GM12878 (cell line): ENCODE measurements at regions not wholly inside any gene's neighbourhood (a gene's known extent, or its start where the extent isn't known, plus 50 kb on each side); places are given as distances from the start of the nearest gene placed in this dataset.

ENCODE experiments used
- ATAC-seq: fragments of 200-7000 bp; cut with Tn5 transposase; 3 replicates; pipeline ENCODE4 v1.9.1; 2020; ENCODE audit warnings: mild to moderate bottlenecking, moderate library complexity
- BruUV-seq: library from RNA; stranded (reverse); fragments of 400-500 nt; replicated peaks from 2 replicates; lab custom pipeline; 2021; lab: Mats Ljungman, UMichigan
- CTCF ChIA-PET: fragments of 300-600 bp; sonication (Branson Sonifier 250); formaldehyde crosslinking; extraction: SDS; loops from one replicate; lab custom pipeline; 2021; ENCODE audit warnings: inconsistent platforms; lab: Yijun Ruan, JAX
- POLR2A ChIA-PET: fragments of 350-600 bp; formaldehyde crosslinking; extraction: SDS; loops from one replicate; lab custom pipeline; 2021; ENCODE audit warnings: inconsistent platforms; lab: Charles Lee
- RAD21 ChIA-PET: fragments of 300-600 bp; sonication (Branson Sonifier 250); formaldehyde crosslinking; loops from one replicate; lab custom pipeline; 2023; ENCODE audit warnings: antibody characterized with exemption; ENCODE audit not compliant: unreplicated experiment; lab: Charles Lee
- SMC1A ChIA-PET: fragments of 300-600 bp; sonication (Branson Sonifier 250); formaldehyde crosslinking; loops from one replicate; lab custom pipeline; 2023; ENCODE audit not compliant: unreplicated experiment, uncharacterized antibody; lab: Charles Lee
- DNase-seq: peaks from one replicate; pipeline ENCODE4 v3.0.0-alpha.2; 2011; ENCODE audit warnings: low read depth, low spot score
- FAIRE-seq: peaks from 3 replicates; lab custom pipeline; 2011; peaks lifted over from hg19 to GRCh38; lab: Jason Lieb, UNC
- H2AFZ ChIP-seq: 2 replicates; pipeline ENCODE4 v1.6.0; 2011; ENCODE audit warnings: low read depth, low read length, control low read depth; ENCODE audit not compliant: control insufficient read depth
- H3K27ac ChIP-seq: 2 replicates; pipeline ENCODE4 v1.5.1; 2011; ENCODE audit warnings: control low read depth; ENCODE audit not compliant: control insufficient read depth, insufficient read depth
- H3K27me3 ChIP-seq, 2 experiments: replicated peaks in 1 of 2; 2 replicates each; pipeline versions ENCODE4 v1.6.0 to v1.6.1; 2011; ENCODE audit warnings: low read length in 1 of 2; ENCODE audit not compliant: control insufficient read depth in 2 of 2, insufficient read depth in 2 of 2
- H3K36me3 ChIP-seq, 2 experiments: 2 replicates each; pipeline ENCODE4 v1.5.1; 2011; ENCODE audit warnings: low read length in 1 of 2; ENCODE audit not compliant: control insufficient read depth in 2 of 2, insufficient read depth in 2 of 2
- H3K4me1 ChIP-seq: 2 replicates; pipeline ENCODE4 v1.6.1; 2011; ENCODE audit warnings: mild to moderate bottlenecking, low read length, moderate library complexity, mixed read lengths; ENCODE audit not compliant: control insufficient read depth, insufficient read depth
- H3K4me2 ChIP-seq: 2 replicates; pipeline ENCODE4 v1.6.0; 2011; ENCODE audit warnings: control low read depth; ENCODE audit not compliant: control insufficient read depth, insufficient read depth
- H3K4me3 ChIP-seq: fragments of 200-600 bp; sonication (generic); 2 replicates; pipeline ENCODE4 v1.5.1; 2016
- H3K79me2 ChIP-seq: 2 replicates; pipeline ENCODE4 v1.6.0; 2011; ENCODE audit warnings: low read length; ENCODE audit not compliant: control insufficient read depth, insufficient read depth
- H3K9ac ChIP-seq: 2 replicates; pipeline ENCODE4 v1.8.0; 2011; ENCODE audit warnings: low read length, control low read depth, mixed read lengths; ENCODE audit not compliant: control insufficient read depth, insufficient read depth
- H3K9me3 ChIP-seq: replicated peaks from 3 replicates; pipeline ENCODE4 v1.5.1; 2011; ENCODE audit warnings: mild to moderate bottlenecking, low read length; ENCODE audit not compliant: control insufficient read depth, insufficient read depth
- H4K20me1 ChIP-seq: 2 replicates; pipeline ENCODE4 v1.6.0; 2011; ENCODE audit not compliant: control insufficient read depth, insufficient read depth
- ATF2 ChIP-seq: IDR thresholded peaks from 2 replicates; pipeline ENCODE4 v1.6.1; 2012; ENCODE audit warnings: low read length, inconsistent platforms
- BHLHE40 ChIP-seq, 2 experiments: fragments of 450-650 bp in 1 of 2; IDR thresholded peaks; 2 replicates each; pipeline ENCODE4 v1.6.1; 2011 to 2017; ENCODE audit warnings: low read depth in 2 of 2, borderline replicate concordance in 1 of 2, improper control_type of control experiment in 1 of 2, low read length in 1 of 2, mild to moderate bottlenecking in 1 of 2
- CBX3 ChIP-seq: fragments of 200-600 bp; sonication (generic); IDR thresholded peaks from 2 replicates; pipeline ENCODE4 v1.6.1; 2016; ENCODE audit warnings: low read depth, borderline replicate concordance
- CBX5 ChIP-seq: sonication (generic); IDR thresholded peaks from 2 replicates; pipeline ENCODE4 v1.6.1; 2016; ENCODE audit warnings: low read depth, moderate library complexity, mild to moderate bottlenecking, inconsistent platforms
- EP300 ChIP-seq, 2 experiments: fragments of 150-350 bp in 1 of 2; IDR thresholded peaks; 2 replicates each; pipeline ENCODE4 v1.6.1; 2011 to 2012; ENCODE audit warnings: low read depth in 2 of 2, low read length in 2 of 2, borderline replicate concordance in 1 of 2, improper control_type of control experiment in 1 of 2, inconsistent platforms in 1 of 2; ENCODE audit not compliant: control insufficient read depth in 1 of 2
- HDAC2 ChIP-seq: fragments of 200-600 bp; sonication (generic); IDR thresholded peaks from 2 replicates; pipeline ENCODE4 v1.6.1; 2017
- IRF3 ChIP-seq: fragments of 450-650 bp; IDR thresholded peaks from 2 replicates; pipeline ENCODE4 v1.6.1; 2014; ENCODE audit warnings: mild to moderate bottlenecking
- IRF4 ChIP-seq: IDR thresholded peaks from 2 replicates; pipeline ENCODE4 v1.6.1; 2011; ENCODE audit warnings: low read depth, low read length
- IRF5 ChIP-seq: fragments of 450-650 bp; IDR thresholded peaks from 2 replicates; pipeline ENCODE4 v1.6.1; 2017; ENCODE audit warnings: borderline replicate concordance
- KDM1A ChIP-seq: fragments of 200-600 bp; sonication (generic); IDR thresholded peaks from 2 replicates; pipeline ENCODE4 v1.6.1; 2016; ENCODE audit warnings: borderline replicate concordance
- PAX5 ChIP-seq: IDR thresholded peaks from 2 replicates; pipeline ENCODE4 v1.6.1; 2011; ENCODE audit warnings: low read depth, low read length, borderline replicate concordance
- RELA ChIP-seq: fragments of 450-650 bp; IDR thresholded peaks from 2 replicates; pipeline ENCODE4 v1.8.0; 2014; ENCODE audit warnings: borderline replicate concordance; ENCODE audit not compliant: partially characterized antibody
- YBX1 ChIP-seq: fragments of 450-650 bp; IDR thresholded peaks from 2 replicates; pipeline ENCODE4 v1.6.1; 2016; ENCODE audit warnings: antibody characterized with exemption
- ZNF384 ChIP-seq: IDR thresholded peaks from 2 replicates; pipeline ENCODE4 v1.6.1; 2012; ENCODE audit warnings: low read depth, mild to moderate bottlenecking, low read length, improper control_type of control experiment, borderline replicate concordance
- ZZZ3 ChIP-seq: IDR thresholded peaks from 2 replicates; pipeline ENCODE4 v1.6.1; 2011; ENCODE audit warnings: low read depth; ENCODE audit not compliant: control insufficient read depth, insufficient read length
- WGBS: methylation state at CpG from one replicate; pipeline ENCODE4 v1.1.6; 2016; ENCODE audit warnings: low lambda C conversion rate; ENCODE audit not compliant: insufficient replicate concordance, insufficient coverage; ENCODE audit errors: missing lambda C conversion rate; 5-methylcytosine and 5-hydroxymethylcytosine counted together
- in situ Hi-C: fragments of 300-500 bp; cut with MboI; formaldehyde crosslinking; loops from 9 replicates; pipeline ENCODE4 v1.14.3; 2018; ENCODE audit warnings: mixed read lengths
- intact Hi-C: fragments of 100-400 bp; cut with micrococcal nuclease; formaldehyde crosslinking; loops from one replicate; pipeline ENCODE4 v1.14.2; 2022; ENCODE audit not compliant: unreplicated experiment

- Histone ChIP-seq H3K4me1 (no peaks in the 10 kb centered on the region), H3K27ac (no peak overlapping the region), H3K4me3 (no peak overlapping the region), H3K27me3 (no peaks in the 10 kb centered on the region), H3K79me2 (no peaks in the 10 kb centered on the region), H3K36me3 (no peaks in the 10 kb centered on the region), H4K20me1 (no peaks in the 10 kb centered on the region), H2AFZ (no peak overlapping the region), H3K4me2 (no peak overlapping the region), H3K9ac (no peak overlapping the region), H3K9me3 (no peaks in the 10 kb centered on the region)
- 0% methylated on average over 6 of the region's 6 CpGs for WGBS
- no peak for FAIRE-seq
- RAD21 ChIA-PET: no interaction called here
- no peak for DNase-seq
- no peak for TF ChIP-seq ATF2
- no peak for TF ChIP-seq KDM1A
- no peak for TF ChIP-seq ZNF384
- no peak for TF ChIP-seq EP300 (IDR thresholded peaks at IDR 0.05; ENCODE audit: borderline replicate concordance in 1 of 2, control insufficient read depth in 1 of 2, low read depth in 2 of 2, low read length in 2 of 2)
- intact Hi-C loops: no loop called here
- in situ Hi-C loops: no loop called here
- SMC1A ChIA-PET: no interaction called here
- no peak for ATAC-seq
- POLR2A ChIA-PET: no interaction called here
- CTCF ChIA-PET: no interaction called here
- no TSS peak for BruUV-seq
These were observed 308.0 kb downstream of the TEX13C start for GRCh38 chrX:125627676-125628075.

- Histone ChIP-seq H3K79me2 (no peaks in the 10 kb centered on the region), H3K4me3 (no peak overlapping the region), H3K4me1 (no peaks in the 10 kb centered on the region), H3K9ac (no peak overlapping the region), H3K27ac (no peak overlapping the region), H3K36me3 (no peaks in the 10 kb centered on the region), H4K20me1 (no peaks in the 10 kb centered on the region), H3K27me3 (no peaks in the 10 kb centered on the region), H3K4me2 (no peak overlapping the region), H3K9me3 (no peaks in the 10 kb centered on the region), H2AFZ (no peak overlapping the region)
- WGBS: 0% methylated on average over 1 of the region's 1 CpG
- no peak for DNase-seq
- RAD21 ChIA-PET: no interaction called here
- no TSS peak for BruUV-seq
- SMC1A ChIA-PET: no interaction called here
- intact Hi-C loops: no loop called here
- in situ Hi-C loops: no loop called here
- CTCF ChIA-PET: no interaction called here
- ATAC-seq: no peak
- POLR2A ChIA-PET: no interaction called here
- FAIRE-seq: no peak
- TF ChIP-seq CBX5: no peak
- no peak for TF ChIP-seq RELA
- no peak for TF ChIP-seq HDAC2
- no peak for TF ChIP-seq IRF5
- TF ChIP-seq CBX3: no peak
- no peak for TF ChIP-seq ZZZ3
- no peak for TF ChIP-seq PAX5
- TF ChIP-seq IRF4: no peak
- TF ChIP-seq YBX1: no peak
- TF ChIP-seq IRF3: no peak
- no peak for TF ChIP-seq BHLHE40 (IDR thresholded peaks at IDR 0.05; ENCODE audit: borderline replicate concordance in 1 of 2, low read depth in 2 of 2, low read length in 1 of 2)
These were observed 308.8 kb downstream of the TEX13C start for GRCh38 chrX:125628435-125628834.
